ENCODE measurements at regions not wholly inside any gene's neighbourhood (a gene's known extent, or its start where the extent isn't known, plus 50 kb on each side); places are given as distances from the start of the nearest gene placed in this dataset.

- Histone ChIP-seq H3K36me3 (no peaks in the 10 kb centered on the region), H3K27me3 (no peaks in the 10 kb centered on the region), H3K27ac (no peak overlapping the region), H3K4me1 (no peaks in the 10 kb centered on the region), H3K9me3 (no peaks in the 10 kb centered on the region), H3K4me3 (no peak overlapping the region)
- DNase-seq (no peak), ATAC-seq (no peak)
- TF ChIP-seq CTCF (IDR thresholded peaks at IDR 0.05), result no peak
- intact Hi-C loops (cut with DNase I), result no loop called here
These were observed 201.2 kb upstream of the PARD3B start for GRCh38 chr2:204344119-204344518.

GRCh38 chr2:204346906-204347305, 198.4 kb upstream of the PARD3B start:
- no peaks in the 10 kb centered on the region for H3K36me3 ChIP-seq

DNA sequence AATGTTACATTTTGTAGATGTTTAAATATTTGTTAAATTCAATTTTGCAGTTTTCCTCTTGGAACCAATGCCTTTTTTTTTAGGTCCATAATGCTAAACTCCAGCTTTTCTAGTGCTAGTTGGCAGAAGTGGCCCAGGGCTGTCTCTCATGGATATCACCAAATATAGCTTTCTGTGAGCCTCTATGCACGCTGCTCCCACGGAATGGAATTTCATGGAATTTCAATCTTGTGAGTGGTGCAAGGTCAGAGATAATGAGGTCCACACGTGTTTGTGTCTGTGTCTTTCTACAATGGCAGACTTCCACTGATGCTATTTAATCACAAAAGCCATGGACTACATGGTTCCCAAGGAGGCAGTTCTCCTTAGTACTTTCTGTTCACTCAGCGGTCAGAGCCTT, 191.5 kb upstream of the PARD3B start:
- no peaks in the 10 kb centered on the region for H3K36me3 ChIP-seq
- no peaks in the 10 kb centered on the region for H3K27me3 ChIP-seq
- ATAC-seq (no peak), DNase-seq (no peak)
- H3K9me3 ChIP-seq, result no peaks in the 10 kb centered on the region
- intact Hi-C loops (cut with DNase I), result no loop called here
- H3K4me1 ChIP-seq, result no peaks in the 10 kb centered on the region
- no peak overlapping the region for H3K4me3 ChIP-seq
- no peak for TF ChIP-seq CTCF (IDR thresholded peaks at IDR 0.05)
- no peak overlapping the region for H3K27ac ChIP-seq

More at GRCh38 chr2:204346906-204347305, 198.4 kb upstream of the PARD3B start:
- Histone ChIP-seq H3K27ac (no peak overlapping the region), H3K4me1 (no peaks in the 10 kb centered on the region), H3K4me3 (no peak overlapping the region), H3K27me3 (no peaks in the 10 kb centered on the region), H3K9me3 (no peaks in the 10 kb centered on the region)
- intact Hi-C loops (cut with DNase I), result no loop called here
- TF ChIP-seq CTCF (IDR thresholded peaks at IDR 0.05), result no peak
- ATAC-seq (no peak), DNase-seq (no peak)

GRCh38 chr2:204354442-204354856, 190.8 kb upstream of the PARD3B start:
- no peaks in the 10 kb centered on the region for H3K27me3 ChIP-seq
- no peak overlapping the region for H3K4me3 ChIP-seq
- DNase-seq, result no peak
- no peak overlapping the region for H3K27ac ChIP-seq
- no peak for TF ChIP-seq CTCF (IDR thresholded peaks at IDR 0.05)
- no peaks in the 10 kb centered on the region for H3K36me3 ChIP-seq
- no peaks in the 10 kb centered on the region for H3K9me3 ChIP-seq
- no peaks in the 10 kb centered on the region for H3K4me1 ChIP-seq
- no peak for ATAC-seq
- intact Hi-C loops (cut with DNase I), result no loop called here

- DNase-seq (no peak), ATAC-seq (no peak)
- no peak for TF ChIP-seq CTCF (IDR thresholded peaks at IDR 0.05)
- intact Hi-C loops (cut with DNase I), result no loop called here
- Histone ChIP-seq H3K9me3 (no peaks in the 10 kb centered on the region), H3K27ac (no peak overlapping the region), H3K36me3 (no peaks in the 10 kb centered on the region), H3K27me3 (no peaks in the 10 kb centered on the region), H3K4me1 (no peaks in the 10 kb centered on the region), H3K4me3 (no peak overlapping the region)
These were observed 189.6 kb upstream of the PARD3B start for GRCh38 chr2:204355688-204356087.
